OCI-LY7 (cell line): ENCODE measurements at regions not wholly inside any gene's neighbourhood (a gene's known extent, or its start where the extent isn't known, plus 50 kb on each side); places are given as distances from the start of the nearest gene placed in this dataset.

ENCODE experiments used
- EZH2phosphoT487 ChIP-seq: fragments of 200-600 bp; sonication (generic); IDR thresholded peaks from 2 replicates; pipeline ENCODE4 v1.6.1; 2018; ENCODE audit warnings: low read depth, borderline replicate concordance, mild to moderate bottlenecking, mixed run types, antibody characterized with exemption, low read length, moderate library complexity, mixed read lengths
- TF ChIP-seq, protein P1 (sequence below): fragments of 200-600 bp; sonication (generic); conservative IDR thresholded peaks from 2 replicates; pipeline ENCODE4 v1.5.1; 2014; ENCODE audit warnings: mild to moderate bottlenecking, antibody characterized with exemption, low read length, moderate library complexity, mixed read lengths

DNA sequence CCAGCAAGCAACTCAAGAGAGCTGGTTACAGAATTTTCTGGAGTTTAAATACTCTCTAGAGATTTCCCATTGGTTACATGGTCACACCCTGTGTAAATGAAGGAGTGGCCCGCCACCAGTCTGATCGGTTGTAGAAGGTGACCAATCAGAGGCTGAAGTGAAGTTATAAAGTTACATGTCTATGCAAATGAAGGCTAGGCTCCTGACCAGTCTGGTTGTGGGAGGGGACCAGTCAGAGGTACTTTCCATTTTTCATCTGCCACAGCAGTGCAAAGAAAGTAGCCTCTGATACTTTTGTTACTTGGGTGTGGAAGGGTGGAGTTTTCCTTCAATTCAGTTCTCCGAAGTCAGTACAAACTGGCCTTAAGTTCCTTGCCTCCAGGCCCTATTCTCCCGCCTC lies 273.7 kb downstream of the BARHL2 start:
- TF ChIP-seq, protein P1, sequence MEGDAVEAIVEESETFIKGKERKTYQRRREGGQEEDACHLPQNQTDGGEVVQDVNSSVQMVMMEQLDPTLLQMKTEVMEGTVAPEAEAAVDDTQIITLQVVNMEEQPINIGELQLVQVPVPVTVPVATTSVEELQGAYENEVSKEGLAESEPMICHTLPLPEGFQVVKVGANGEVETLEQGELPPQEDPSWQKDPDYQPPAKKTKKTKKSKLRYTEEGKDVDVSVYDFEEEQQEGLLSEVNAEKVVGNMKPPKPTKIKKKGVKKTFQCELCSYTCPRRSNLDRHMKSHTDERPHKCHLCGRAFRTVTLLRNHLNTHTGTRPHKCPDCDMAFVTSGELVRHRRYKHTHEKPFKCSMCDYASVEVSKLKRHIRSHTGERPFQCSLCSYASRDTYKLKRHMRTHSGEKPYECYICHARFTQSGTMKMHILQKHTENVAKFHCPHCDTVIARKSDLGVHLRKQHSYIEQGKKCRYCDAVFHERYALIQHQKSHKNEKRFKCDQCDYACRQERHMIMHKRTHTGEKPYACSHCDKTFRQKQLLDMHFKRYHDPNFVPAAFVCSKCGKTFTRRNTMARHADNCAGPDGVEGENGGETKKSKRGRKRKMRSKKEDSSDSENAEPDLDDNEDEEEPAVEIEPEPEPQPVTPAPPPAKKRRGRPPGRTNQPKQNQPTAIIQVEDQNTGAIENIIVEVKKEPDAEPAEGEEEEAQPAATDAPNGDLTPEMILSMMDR: no peak
- TF ChIP-seq EZH2phosphoT487: no peak
